ENCODE measurements at regions not wholly inside any gene's neighbourhood (a gene's known extent, or its start where the extent isn't known, plus 50 kb on each side); places are given as distances from the start of the nearest gene placed in this dataset.
"Not testable (repeated sequence)": the region's sequence is repeated elsewhere in the genome, so short reads cannot be mapped to it uniquely, and the experiment has no call there.

DNA sequence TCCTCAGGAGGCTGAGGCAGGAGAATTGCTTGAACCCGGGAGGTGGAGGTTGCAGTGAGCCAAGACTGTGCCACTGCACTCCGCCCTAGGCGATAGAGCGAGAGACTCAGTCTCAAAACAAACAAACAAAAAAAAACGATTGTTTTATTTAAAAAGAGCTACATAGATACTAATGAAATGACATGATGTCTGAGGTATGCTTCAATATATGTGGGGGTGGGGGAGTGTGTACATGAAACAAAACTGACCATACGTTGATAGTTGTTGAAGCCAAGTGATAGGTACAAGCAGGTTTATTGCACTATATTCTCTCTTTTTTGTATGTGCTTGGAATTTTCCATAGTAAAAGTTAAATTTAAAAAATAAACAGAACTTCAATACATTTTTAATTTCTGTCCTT, 240.1 kb downstream of the TFAP2A start:
- DNase-seq: no peak

- no peak for DNase-seq
Measured at GRCh38 chr6:10174056-10174455, 240.8 kb downstream of the TFAP2A start.

- not testable (repeated sequence) for DNase-seq
Measured at GRCh38 chr6:10171706-10172105, 243.2 kb downstream of the TFAP2A start.

DNA sequence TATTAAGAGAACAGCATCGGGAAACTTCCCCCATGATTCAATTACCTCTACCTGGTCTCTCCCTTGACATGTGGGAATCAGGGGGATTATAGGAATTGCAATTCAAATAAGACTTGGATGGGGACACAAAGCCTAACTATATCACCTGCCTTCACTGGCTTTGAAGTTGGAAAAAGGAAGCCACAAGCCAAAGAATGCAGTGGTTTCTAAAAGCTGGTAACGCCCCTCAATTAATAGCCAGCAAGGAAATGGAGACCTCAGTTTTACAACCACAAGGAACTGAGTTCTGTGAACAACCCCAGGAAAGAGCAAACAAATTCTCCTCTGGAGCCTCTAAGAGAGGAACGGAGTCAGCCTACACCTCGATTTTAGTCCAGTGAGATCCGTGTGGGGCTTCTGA, 244.1 kb downstream of the TFAP2A start:
- no peak for DNase-seq

DNA sequence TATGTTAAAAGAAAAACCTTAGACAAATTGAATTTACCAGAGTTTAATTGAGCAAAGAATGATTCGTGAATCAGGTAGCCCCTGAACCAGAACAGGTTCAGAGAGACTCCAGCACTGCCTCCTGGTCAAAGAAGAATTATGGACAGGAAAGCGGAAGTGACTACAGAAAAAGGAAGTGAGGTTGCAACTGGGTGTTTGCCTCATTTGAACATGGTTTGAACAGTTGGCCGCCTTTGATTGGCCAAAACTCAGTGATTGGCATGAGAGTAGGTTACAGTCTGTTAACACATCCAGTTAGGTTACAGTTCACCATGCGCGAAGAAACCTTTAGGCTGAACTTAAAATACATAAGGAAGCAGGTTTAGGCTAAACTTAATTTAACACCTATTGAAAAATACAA, 248.8 kb downstream of the TFAP2A start:
- no peak for DNase-seq

- DNase-seq: no peak
Measured at GRCh38 chr6:10163203-10163962, 251.5 kb downstream of the TFAP2A start.

DNA sequence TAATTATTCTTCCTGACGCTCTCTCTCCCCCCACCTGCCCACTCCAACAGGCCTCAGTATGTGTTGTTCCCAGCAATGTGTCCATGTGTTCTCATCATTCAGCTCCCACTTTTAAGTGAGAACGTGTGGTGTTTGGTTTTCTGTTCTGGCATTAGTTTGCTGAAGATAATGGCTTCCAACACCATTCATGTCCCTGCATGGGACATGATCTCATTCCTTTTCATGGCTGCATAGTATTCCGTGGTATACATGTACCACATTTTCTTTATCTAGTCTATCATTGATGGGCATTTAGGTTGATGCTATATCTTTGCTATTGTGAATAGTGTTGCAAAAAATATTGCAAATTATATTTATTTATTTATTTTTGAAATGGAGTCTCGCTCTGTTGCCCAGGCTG, 258.0 kb downstream of the TFAP2A start:
- DNase-seq: no peak

DNA sequence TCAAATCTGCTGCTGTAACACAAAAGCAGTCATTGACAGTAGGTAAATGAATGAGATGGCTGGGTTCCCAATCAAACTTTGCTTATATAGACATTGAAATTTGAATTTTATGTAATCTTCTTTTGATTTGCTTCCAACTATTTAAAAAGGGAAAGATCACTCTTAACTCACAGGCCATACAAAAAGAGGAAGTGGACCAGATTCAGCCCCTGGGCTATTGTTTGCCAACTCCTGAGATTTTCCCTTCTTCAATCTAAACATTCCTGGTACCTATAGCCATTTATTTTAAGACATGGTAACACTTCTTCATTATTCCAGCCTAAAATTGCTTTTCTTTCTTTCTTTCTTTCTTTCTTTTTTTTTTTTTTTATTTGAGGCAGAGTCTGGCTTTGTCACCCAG, 260.6 kb downstream of the TFAP2A start:
- DNase-seq: no peak

DNA sequence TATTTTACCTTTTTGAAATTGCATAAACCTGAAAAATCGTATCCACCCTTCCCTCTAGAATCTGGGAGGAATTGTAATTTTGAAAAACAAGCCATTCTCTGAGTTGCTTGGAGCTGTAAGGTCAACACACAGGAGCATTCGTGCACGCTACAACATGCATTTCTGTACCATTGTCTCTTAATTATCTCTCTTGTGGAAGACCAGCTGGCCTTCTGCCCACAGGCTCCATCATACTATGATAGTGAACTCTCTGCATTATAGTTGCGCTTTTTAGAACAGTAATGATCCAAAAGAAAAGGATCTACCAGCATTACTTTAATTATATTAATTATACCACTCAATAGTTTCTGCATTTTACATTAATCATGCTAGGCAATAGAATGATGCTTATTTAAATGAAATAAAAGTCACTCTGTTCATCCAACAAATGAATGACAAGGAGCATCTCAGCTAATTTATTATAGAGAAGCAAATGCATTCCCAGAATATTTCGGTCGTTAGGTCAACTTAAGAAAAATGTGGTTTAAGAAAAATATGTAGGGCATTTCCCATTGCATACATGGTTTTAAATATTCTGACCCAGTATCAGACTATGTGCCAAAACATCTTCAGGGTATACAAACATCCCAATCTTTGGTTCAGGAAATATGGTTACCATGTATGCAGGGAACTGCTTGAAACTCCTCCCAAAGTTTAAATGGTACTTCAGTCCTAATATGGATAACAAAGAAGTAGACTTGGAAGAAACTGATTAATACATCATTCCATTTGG, 263.5 kb downstream of the TFAP2A start:
- no peak for DNase-seq

DNA sequence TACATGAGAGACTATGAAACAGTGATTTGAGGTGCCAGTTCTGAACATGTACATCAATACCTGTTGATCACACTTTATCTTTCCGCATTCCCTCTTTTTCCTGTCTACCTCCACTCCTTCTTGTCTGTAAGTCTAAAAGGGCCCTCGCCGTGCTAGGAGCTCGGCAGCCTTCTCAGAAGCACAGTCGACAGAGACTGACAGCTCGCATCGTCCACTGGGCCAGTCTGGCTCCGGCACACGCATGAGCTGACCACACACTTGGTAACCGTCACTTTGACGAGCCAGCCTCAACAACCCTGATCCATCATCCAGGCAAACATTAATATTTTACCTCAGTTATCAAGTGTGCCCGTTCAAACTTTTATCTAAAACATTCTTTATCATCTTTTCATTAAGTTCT, 265.3 kb downstream of the TFAP2A start:
- no peak for DNase-seq

DNA sequence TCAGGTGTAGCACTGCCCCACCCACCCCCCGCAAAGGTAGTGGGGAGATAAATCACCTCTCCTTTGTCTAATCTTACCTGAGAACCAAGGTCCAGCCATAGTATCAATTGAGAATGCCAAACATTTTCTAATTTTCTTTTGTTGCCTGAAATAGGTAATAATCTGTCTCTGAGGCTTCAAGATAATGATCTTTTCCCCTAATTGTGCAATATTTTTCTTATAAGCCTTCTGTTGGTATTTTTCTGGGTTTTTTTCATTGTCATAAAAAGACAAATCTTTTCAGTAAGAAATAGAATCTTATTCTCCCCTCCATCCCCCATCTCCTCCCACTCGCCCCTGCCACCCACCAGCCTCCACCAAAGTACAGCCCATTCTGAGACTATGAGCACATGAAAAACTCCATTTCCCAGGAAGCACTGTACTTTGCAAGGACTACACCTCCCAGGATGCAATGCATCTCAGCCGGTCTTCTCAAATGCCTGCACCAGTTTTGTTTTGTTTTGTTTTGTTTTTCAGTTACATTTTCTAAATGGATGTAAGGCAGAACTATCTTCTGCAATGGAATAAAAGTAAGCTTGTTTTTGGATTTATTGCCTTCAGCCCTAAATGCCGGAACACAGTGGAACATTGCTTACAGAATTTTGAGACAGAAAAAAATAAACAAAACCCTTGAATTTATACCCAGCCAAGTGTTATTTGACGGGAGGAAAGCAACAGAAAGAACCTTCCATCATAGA, 268.0 kb downstream of the TFAP2A start:
- no peak for DNase-seq

GRCh38 chr6:10144772-10145171, 270.1 kb downstream of the TFAP2A start:
- DNase-seq: no peak

GRCh38 chr6:10141746-10142443, 273.0 kb downstream of the TFAP2A start:
- no peak for DNase-seq

DNA sequence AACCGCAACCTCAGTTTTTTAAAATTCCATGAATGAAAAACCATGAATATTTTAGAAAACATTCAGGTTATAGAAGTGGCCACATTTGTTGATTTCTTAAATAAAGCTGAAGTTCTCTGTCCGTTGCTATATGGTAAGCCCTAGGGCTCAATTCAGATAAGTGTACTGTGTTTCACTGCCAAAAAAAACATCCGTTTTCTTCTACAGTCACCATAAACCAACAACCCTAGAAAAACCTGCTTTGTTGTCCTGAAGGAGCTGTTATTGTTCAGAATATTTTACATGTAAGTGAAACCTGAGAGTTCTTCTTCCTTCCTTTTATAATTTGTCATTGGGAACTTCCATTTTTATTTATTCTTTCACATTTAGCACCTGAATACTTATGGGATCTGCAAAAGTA, 274.1 kb downstream of the TFAP2A start:
- no peak for DNase-seq

- DNase-seq: no peak
Measured at GRCh38 chr6:10140136-10140535, 274.7 kb downstream of the TFAP2A start.

- DNase-seq: no peak
Measured at GRCh38 chr6:10138917-10139316, 276.0 kb downstream of the TFAP2A start.

- no peak for DNase-seq
Measured at GRCh38 chr6:10136636-10137035, 278.2 kb downstream of the TFAP2A start.

- not testable (repeated sequence) for DNase-seq
Measured at GRCh38 chr6:10134185-10134584, 280.7 kb downstream of the TFAP2A start.

GRCh38 chr6:10128721-10129120, 286.2 kb downstream of the TFAP2A start:
- DNase-seq: no peak

GRCh38 chr6:10122164-10122563, 292.7 kb downstream of the TFAP2A start:
- no peak for DNase-seq

DNA sequence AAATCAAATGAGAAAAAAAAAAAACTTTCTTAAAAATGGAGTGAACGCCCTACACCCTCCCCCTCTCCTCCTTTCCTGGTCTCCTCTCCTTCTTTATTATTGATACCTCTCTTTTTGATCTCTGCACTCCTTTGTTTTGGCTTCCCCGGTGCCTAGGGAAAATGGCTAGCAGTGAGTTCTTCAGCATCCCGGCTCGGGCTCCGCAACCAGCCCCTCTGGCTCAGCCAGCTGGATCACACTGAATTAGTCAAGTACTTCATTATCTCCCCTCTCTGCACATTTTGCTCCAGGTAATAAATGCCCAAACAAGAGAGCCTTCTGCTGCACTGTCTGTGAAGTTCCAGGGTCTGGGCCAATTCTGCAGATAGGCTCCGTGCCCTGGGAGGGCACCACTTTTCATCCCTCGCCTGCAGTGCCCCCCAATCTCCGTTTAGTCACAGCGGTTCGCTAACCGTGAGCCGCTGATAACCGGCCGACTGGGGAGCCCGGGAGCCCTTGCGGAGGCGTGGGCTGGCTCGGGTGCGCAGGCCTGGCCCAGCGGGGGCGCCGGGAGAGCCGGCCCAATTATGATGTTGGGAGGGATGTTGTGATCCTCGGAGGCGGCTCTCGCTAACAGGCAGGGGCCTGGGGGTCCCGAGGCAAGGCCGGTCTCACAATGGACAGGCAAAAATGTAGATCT, 301.9 kb downstream of the TFAP2A start:
- no peak for DNase-seq

DNA sequence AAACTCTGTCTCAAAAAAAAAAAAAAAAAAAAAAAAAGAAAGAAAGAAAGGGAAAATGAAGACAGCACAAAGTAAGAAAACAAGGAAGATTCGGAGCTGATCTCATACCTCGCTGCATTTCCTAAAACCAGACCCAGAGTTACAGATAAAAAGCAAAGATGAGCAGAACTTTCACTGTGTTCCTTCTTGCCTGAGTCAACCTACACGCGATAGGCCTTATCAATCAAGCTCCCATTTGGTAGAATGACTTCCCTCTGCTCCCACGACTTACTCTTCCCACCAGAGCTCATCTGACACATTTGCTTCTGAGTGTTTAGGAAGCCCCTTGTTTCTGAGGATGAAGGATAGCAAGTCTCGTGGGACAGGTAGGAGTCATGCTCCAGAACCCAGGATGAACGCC, 302.9 kb downstream of the TFAP2A start:
- no peak for DNase-seq

Data from DMS79 treated with DMSO at 0.1 percent for 48 hours (cell line).